ENCODE measurements at regions not wholly inside any gene's neighbourhood (a gene's known extent, or its start where the extent isn't known, plus 50 kb on each side); places are given as distances from the start of the nearest gene placed in this dataset.
A peak's percentile ranks its signal among the peaks of the same experiment; 100 is the strongest.

- TF ChIP-seq POLR2A (IDR thresholded peaks at IDR 0.05), result no peak
- TF ChIP-seq CTCF (IDR thresholded peaks at IDR 0.05), result peak; percentile 79 to 91 (median 88)
Observed at GRCh38 chr7:47088329-47089067, 493.4 kb downstream of the TNS3 start.

All from thyroid gland (tissue), 4 donors.